Tibial nerve (tissue), 3 donors: ENCODE measurements at regions not wholly inside any gene's neighbourhood (a gene's known extent, or its start where the extent isn't known, plus 50 kb on each side); places are given as distances from the start of the nearest gene placed in this dataset.

Experiments used
- CTCF ChIP-seq, 5 experiments: fragments of 200-600 bp in 3 of 5; fragments of 450-650 bp in 2 of 5; sonication (generic) in 3 of 5; IDR thresholded peaks; one replicate each; pipeline ENCODE4 v1.5.1; 2016 to 2019; ENCODE audit warnings: antibody characterized with exemption in 5 of 5, mild to moderate bottlenecking in 3 of 5, moderate library complexity in 2 of 5
- POLR2A ChIP-seq, 2 donors: fragments of 450-650 bp; IDR thresholded peaks; one replicate each; pipeline ENCODE4 v1.6.1; 2017; ENCODE audit warnings: antibody characterized with exemption in 2 of 2, mild to moderate bottlenecking in 2 of 2, moderate library complexity in 2 of 2

GRCh38 chr10:4503076-4503475, 322.9 kb upstream of the AKR1E2 start:
- no peak for TF ChIP-seq CTCF (IDR thresholded peaks at IDR 0.05)
- no peak for TF ChIP-seq POLR2A (IDR thresholded peaks at IDR 0.05)
